ENCODE measurements at regions not wholly inside any gene's neighbourhood (a gene's known extent, or its start where the extent isn't known, plus 50 kb on each side); places are given as distances from the start of the nearest gene placed in this dataset.

GRCh38 chr10:94075506-94075905 lies 81.8 kb downstream of the PLCE1 start:
- Mint-ChIP-seq H3K27me3 (peaks cover 0 to 17% of the 10 kb centered on the region in 2 donors), H3K36me3 (no peaks in the 10 kb centered on the region), H3K27ac (no peak overlapping the region), H3K4me3 (no peak overlapping the region), H3K9me3 (peaks cover 3 to 5% of the 10 kb centered on the region in 2 donors), H3K4me1 (no peaks in the 10 kb centered on the region)
- DNase-seq: no peak
- ATAC-seq (replicated peaks): no peak

DNA sequence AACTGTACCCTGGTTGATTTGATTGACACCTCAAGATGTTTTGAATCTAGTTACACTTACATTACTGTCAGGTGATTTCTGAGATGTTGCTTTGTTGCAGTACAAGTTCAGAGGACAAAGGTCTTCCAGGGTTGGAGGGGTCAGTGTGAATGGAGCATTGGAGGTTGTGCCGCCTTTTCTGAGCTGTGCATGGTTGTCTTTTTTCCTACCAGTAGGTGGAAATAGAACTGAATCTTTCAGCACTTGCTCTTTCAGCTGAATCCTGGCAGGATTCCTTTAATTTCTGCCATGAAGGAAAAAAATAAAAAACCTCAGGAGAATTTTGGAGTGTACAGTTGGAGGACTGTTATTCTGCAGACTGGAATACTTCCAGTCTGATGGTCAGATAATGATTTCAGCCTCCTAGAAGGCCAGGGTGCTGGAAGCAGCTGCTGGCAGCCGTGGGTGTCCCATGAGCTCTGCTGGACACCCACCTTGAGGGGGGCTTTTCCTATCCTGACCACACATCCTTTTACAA lies 82.7 kb downstream of the PLCE1 start:
- Mint-ChIP-seq H3K4me3 (no peak overlapping the region), H3K4me1 (no peaks in the 10 kb centered on the region), H3K9me3 (peaks cover 2 to 5% of the 10 kb centered on the region in 2 donors), H3K36me3 (no peaks in the 10 kb centered on the region), H3K27me3 (peaks cover 0 to 18% of the 10 kb centered on the region in 2 donors), H3K27ac (no peak overlapping the region)
- no peak for ATAC-seq (replicated peaks)
- no peak for DNase-seq

- DNase-seq (no peak), ATAC-seq (replicated peaks) (no peak)
- peaks cover 2 to 5% of the 10 kb centered on the region in 2 donors for H3K9me3 Mint-ChIP-seq
- no peak overlapping the region for H3K4me3 Mint-ChIP-seq
- H3K4me1 Mint-ChIP-seq: no peaks in the 10 kb centered on the region
- no peak overlapping the region for H3K27ac Mint-ChIP-seq
- H3K36me3 Mint-ChIP-seq: no peaks in the 10 kb centered on the region
- H3K27me3 Mint-ChIP-seq: peaks cover 0 to 18% of the 10 kb centered on the region in 2 donors
Measured at GRCh38 chr10:94077042-94077441, 83.3 kb downstream of the PLCE1 start.

DNA sequence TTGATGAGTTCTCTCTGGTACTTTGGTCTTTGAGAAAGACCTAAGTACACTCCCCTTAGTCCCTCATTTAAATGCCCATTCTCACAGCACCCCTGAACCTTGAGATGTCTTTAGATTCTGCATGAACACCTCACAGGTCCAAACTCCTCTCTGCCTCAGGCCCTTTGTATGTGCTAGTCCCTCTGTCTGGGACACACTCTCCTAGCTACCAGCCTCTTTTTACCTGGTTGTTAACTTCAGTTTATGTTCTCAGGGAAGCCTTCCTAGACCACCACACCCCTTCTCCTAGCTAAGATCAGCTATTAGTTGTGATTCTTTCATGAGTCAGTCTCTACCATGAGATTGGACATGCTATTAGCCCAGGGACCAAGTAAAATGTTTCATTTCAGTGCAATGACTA lies 86.4 kb downstream of the PLCE1 start:
- no peak overlapping the region for H3K27ac Mint-ChIP-seq
- no peaks in the 10 kb centered on the region for H3K4me1 Mint-ChIP-seq
- ATAC-seq (replicated peaks) (no peak), DNase-seq (no peak)
- peaks cover 3 to 5% of the 10 kb centered on the region in 2 donors for H3K9me3 Mint-ChIP-seq
- no peak overlapping the region for H3K4me3 Mint-ChIP-seq
- no peaks in the 10 kb centered on the region for H3K36me3 Mint-ChIP-seq
- peaks cover 0 to 9% of the 10 kb centered on the region in 2 donors for H3K27me3 Mint-ChIP-seq

DNA sequence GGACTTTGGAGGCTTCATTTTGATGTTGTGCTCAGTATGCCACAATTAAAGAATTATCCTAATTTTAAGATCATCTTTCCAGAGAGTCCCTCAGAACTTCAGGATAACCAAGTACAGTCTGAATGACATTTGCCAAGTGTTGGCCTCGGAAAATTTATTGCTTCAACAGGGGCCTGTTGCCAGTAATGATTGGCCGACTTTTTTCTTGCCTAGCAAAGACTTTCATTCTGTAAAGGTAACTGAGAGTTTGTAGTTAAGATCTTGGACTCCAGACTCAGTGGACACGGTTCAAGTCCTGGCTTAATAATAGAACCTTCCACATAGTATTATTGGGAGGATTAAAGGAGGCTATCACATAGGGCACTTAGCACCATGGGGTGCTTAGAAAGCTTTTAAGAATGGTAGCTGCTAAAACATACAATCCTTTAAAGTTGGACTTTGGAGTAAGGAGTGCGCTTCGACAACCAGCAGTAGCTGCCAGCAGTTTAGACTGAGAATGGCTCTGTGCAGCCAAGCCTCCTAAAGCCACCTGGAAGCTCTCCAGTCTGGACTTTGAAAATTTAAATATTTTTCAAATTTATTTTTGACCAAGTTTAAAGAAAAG lies 90.0 kb downstream of the PLCE1 start:
- H3K27ac Mint-ChIP-seq: no peak overlapping the region

GRCh38 chr10:94084344-94084743 lies 90.6 kb downstream of the PLCE1 start:
- ATAC-seq (replicated peaks) (no peak), DNase-seq (no peak)
- Mint-ChIP-seq H3K4me1 (no peaks in the 10 kb centered on the region), H3K36me3 (no peaks in the 10 kb centered on the region), H3K27ac (no peak overlapping the region), H3K4me3 (no peak overlapping the region), H3K27me3 (peaks cover 0 to 9% of the 10 kb centered on the region in 2 donors), H3K9me3 (peaks cover 3 to 5% of the 10 kb centered on the region in 2 donors)

More for the DNA sequence above, 90.0 kb downstream of the PLCE1 start:
- H3K4me3 Mint-ChIP-seq: no peak overlapping the region
- ATAC-seq (replicated peaks) (no peak), DNase-seq (no peak)
- peaks cover 0 to 9% of the 10 kb centered on the region in 2 donors for H3K27me3 Mint-ChIP-seq
- no peaks in the 10 kb centered on the region for H3K36me3 Mint-ChIP-seq
- H3K4me1 Mint-ChIP-seq: no peaks in the 10 kb centered on the region
- peaks cover 3 to 5% of the 10 kb centered on the region in 2 donors for H3K9me3 Mint-ChIP-seq

GRCh38 chr10:94085288-94085687 lies 91.6 kb downstream of the PLCE1 start:
- Mint-ChIP-seq H3K27me3 (peaks cover 2 to 3% of the 10 kb centered on the region in 2 donors), H3K9me3 (peaks cover under 1 to 1% of the 10 kb centered on the region in 2 donors), H3K4me3 (no peak overlapping the region), H3K27ac (no peak overlapping the region), H3K4me1 (no peaks in the 10 kb centered on the region), H3K36me3 (no peaks in the 10 kb centered on the region)
- DNase-seq (no peak), ATAC-seq (replicated peaks) (no peak)

DNA sequence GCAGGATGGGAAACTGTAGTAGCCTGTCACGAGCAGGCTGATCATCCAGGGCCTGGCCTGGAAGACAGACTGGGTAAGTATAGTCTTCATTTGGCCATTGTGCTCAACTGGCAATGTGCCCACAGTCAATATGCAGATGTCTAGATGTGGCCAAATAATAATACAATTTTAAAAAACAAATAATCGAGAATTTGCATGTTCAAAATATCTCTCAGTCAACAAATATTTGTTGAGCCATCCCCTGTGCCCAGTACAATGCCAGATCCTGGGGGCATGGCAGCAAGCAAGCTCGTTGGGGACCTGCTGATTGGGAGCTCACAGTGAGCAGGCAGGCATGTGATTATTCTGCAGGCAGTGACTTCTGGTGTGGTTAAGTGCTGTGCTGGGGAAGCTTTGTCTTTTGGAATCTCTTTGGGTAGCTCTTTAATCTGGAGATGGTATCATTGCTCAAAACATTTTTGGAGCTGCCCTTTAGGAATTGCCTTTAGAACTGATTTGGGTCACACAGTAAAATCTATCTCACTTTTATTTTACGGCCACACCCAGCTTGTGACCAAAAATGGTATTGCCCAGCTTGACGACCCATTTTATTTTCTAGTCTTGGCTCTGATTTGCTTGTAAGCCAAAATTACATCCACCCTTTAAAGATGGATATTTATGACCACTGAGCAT lies 92.2 kb downstream of the PLCE1 start:
- peaks cover 0 to 7% of the 10 kb centered on the region in 2 donors for H3K27me3 Mint-ChIP-seq
- no peak for DNase-seq
- H3K36me3 Mint-ChIP-seq: no peaks in the 10 kb centered on the region
- ATAC-seq (replicated peaks): no peak
- peaks cover 0 to 1% of the 10 kb centered on the region in 2 donors for H3K9me3 Mint-ChIP-seq
- H3K4me1 Mint-ChIP-seq: no peaks in the 10 kb centered on the region
- H3K4me3 Mint-ChIP-seq: no peak overlapping the region
- no peak overlapping the region for H3K27ac Mint-ChIP-seq

GRCh38 chr10:94088926-94089381 lies 95.2 kb downstream of the PLCE1 start:
- H3K27ac Mint-ChIP-seq: no peak overlapping the region
- ATAC-seq (replicated peaks) (no peak), DNase-seq (no peak)
- H3K27me3 Mint-ChIP-seq: peaks cover 3 to 7% of the 10 kb centered on the region in 2 donors
- H3K4me1 Mint-ChIP-seq: no peaks in the 10 kb centered on the region
- H3K4me3 Mint-ChIP-seq: no peak overlapping the region
- H3K36me3 Mint-ChIP-seq: no peaks in the 10 kb centered on the region
- H3K9me3 Mint-ChIP-seq: peaks cover 0 to 2% of the 10 kb centered on the region in 2 donors

GRCh38 chr10:94091649-94092048 lies 97.9 kb downstream of the PLCE1 start:
- H3K27ac Mint-ChIP-seq: no peak overlapping the region
- no peak overlapping the region for H3K4me3 Mint-ChIP-seq
- DNase-seq (no peak), ATAC-seq (replicated peaks) (no peak)
- peaks cover 0 to 2% of the 10 kb centered on the region in 2 donors for H3K9me3 Mint-ChIP-seq
- peaks cover 3 to 12% of the 10 kb centered on the region in 2 donors for H3K27me3 Mint-ChIP-seq
- H3K36me3 Mint-ChIP-seq: no peaks in the 10 kb centered on the region
- H3K4me1 Mint-ChIP-seq: no peaks in the 10 kb centered on the region

- ATAC-seq (replicated peaks): no peak
- DNase-seq: no peak
- peaks cover 3 to 12% of the 10 kb centered on the region in 2 donors for H3K27me3 Mint-ChIP-seq
- no peaks in the 10 kb centered on the region for H3K4me1 Mint-ChIP-seq
- no peak overlapping the region for H3K4me3 Mint-ChIP-seq
- H3K27ac Mint-ChIP-seq: no peak overlapping the region
- peaks cover 0 to 2% of the 10 kb centered on the region in 2 donors for H3K9me3 Mint-ChIP-seq
- H3K36me3 Mint-ChIP-seq: no peaks in the 10 kb centered on the region
Measured at GRCh38 chr10:94092848-94093247, 99.1 kb downstream of the PLCE1 start.

DNA sequence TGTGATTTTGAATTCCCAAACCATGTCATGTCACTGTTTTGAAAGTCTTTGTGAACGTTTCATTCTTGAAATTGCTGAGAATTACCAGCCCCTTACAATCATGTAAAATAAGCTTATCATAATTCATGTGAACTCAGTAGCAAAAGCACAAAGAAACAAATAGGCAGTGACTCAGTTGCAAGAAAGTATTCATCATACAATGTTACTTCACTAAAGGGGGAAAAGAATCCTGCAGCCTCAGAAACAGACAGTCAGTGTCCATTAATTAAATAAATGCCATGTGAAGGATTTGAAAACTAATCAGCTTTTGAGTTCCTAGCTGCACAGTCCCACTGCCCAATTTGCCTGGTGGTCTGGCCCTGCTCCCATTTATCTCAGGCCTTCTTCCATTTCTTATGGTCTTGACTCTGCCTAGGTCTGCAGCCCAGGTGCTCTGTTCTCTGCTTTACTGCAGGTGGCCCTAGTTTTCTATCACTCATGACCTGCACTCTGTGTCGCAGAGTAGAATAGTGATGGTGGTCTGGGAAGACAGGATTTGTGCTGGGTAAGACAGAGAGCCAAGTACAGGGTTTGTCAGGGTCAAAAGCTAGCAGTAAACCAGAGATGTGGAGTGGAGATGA lies 99.7 kb downstream of the PLCE1 start:
- H3K27me3 Mint-ChIP-seq: peaks cover 3 to 12% of the 10 kb centered on the region in 2 donors

DNA sequence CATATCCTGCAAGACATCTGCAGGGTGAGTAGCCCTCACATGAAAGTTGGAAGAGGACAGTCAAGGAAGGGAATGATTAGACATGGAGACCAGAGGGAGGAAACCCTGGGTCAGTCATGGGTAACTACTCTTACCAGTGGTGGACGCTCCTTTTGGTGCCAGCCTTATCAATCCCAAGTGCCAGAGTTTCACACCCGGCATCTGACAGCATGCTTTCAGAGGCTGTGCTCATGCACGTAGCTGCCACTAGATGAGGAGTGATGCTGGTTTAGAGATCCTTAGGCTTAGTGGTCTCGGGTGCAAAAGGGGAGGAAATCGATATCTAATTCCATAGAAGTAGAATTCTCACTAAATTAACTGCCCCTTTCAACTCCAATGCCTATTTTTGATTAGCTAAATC lies 100.8 kb downstream of the PLCE1 start:
- ATAC-seq (replicated peaks) (no peak), DNase-seq (no peak)
- no peak overlapping the region for H3K4me3 Mint-ChIP-seq
- H3K27ac Mint-ChIP-seq: no peak overlapping the region
- H3K27me3 Mint-ChIP-seq: peaks cover 5 to 12% of the 10 kb centered on the region in 2 donors
- H3K36me3 Mint-ChIP-seq: no peaks in the 10 kb centered on the region
- no peaks in the 10 kb centered on the region for H3K4me1 Mint-ChIP-seq
- H3K9me3 Mint-ChIP-seq: peaks cover 0 to 2% of the 10 kb centered on the region in 2 donors

More for the DNA sequence above, 99.7 kb downstream of the PLCE1 start:
- ATAC-seq (replicated peaks) (no peak), DNase-seq (no peak)
- Mint-ChIP-seq H3K27ac (no peak overlapping the region), H3K36me3 (no peaks in the 10 kb centered on the region), H3K4me1 (no peaks in the 10 kb centered on the region), H3K9me3 (peaks cover 0 to 2% of the 10 kb centered on the region in 2 donors), H3K4me3 (no peak overlapping the region)

GRCh38 chr10:94097656-94098055 lies 103.9 kb downstream of the PLCE1 start:
- H3K4me1 Mint-ChIP-seq: no peaks in the 10 kb centered on the region
- no peaks in the 10 kb centered on the region for H3K36me3 Mint-ChIP-seq

More at GRCh38 chr10:94097656-94098055, 103.9 kb downstream of the PLCE1 start:
- H3K27ac Mint-ChIP-seq: no peak overlapping the region
- H3K27me3 Mint-ChIP-seq: peaks cover 14 to 23% of the 10 kb centered on the region in 2 donors
- peaks cover 0 to 2% of the 10 kb centered on the region in 2 donors for H3K9me3 Mint-ChIP-seq
- H3K4me3 Mint-ChIP-seq: no peak overlapping the region
- no peak for DNase-seq
- ATAC-seq (replicated peaks): no peak
